Psoas muscle (tissue), 7 donors: ENCODE measurements at regions not wholly inside any gene's neighbourhood (a gene's known extent, or its start where the extent isn't known, plus 50 kb on each side); places are given as distances from the start of the nearest gene placed in this dataset.
A peak's percentile ranks its signal among the peaks of the same experiment; 100 is the strongest.

Experiments
- ATAC-seq, 4 donors: fragments of 200-7000 bp; cut with Tn5 transposase; one replicate each; pipeline ENCODE4 v1.9.1; 2020; ENCODE audit warnings: moderate library complexity in 3 of 4, mild to moderate bottlenecking in 2 of 4
- DNase-seq, 2 donors: peaks; one replicate each; pipeline ENCODE4 v3.0.0-alpha.2; 2020
- H3K27ac ChIP-seq: fragments of 200-600 bp; one replicate; pipeline ENCODE4 v1.8.0; 2022
- H3K27me3 ChIP-seq, 3 donors: fragments of 200-600 bp in 1 of 3; one replicate each; pipeline versions ENCODE4 v1.6.1 to v1.8.0; 2013 to 2022; ENCODE audit warnings: low read length in 2 of 3, mild to moderate bottlenecking in 2 of 3, moderate library complexity in 1 of 3; ENCODE audit not compliant: insufficient read depth in 3 of 3
- H3K36me3 ChIP-seq, 2 donors: fragments of 200-600 bp in 1 of 2; one replicate each; pipeline versions ENCODE4 v1.6.1 to v1.8.0; 2013 to 2022; ENCODE audit warnings: low read depth in 1 of 2, mild to moderate bottlenecking in 1 of 2, moderate library complexity in 1 of 2; ENCODE audit not compliant: insufficient read depth in 1 of 2
- H3K4me1 ChIP-seq: fragments of 200-600 bp; one replicate; pipeline ENCODE4 v1.8.0; 2022
- H3K4me3 ChIP-seq: fragments of 200-600 bp; one replicate; pipeline ENCODE4 v1.8.0; 2022; ENCODE audit warnings: mild to moderate bottlenecking
- H3K9me3 ChIP-seq: fragments of 200-600 bp; one replicate; pipeline ENCODE4 v1.8.0; 2022
- WGBS, 3 donors: extraction: QIAGEN DNeasy Blood & Tissue Kit; methylation state at CpG; one replicate each; pipeline versions ENCODE4 v1.1.6 to v1.1.7; 2013; 5-methylcytosine and 5-hydroxymethylcytosine counted together
- intact Hi-C, 2 donors: fragments of 100-400 bp; cut with DNase I; formaldehyde crosslinking; loops; one replicate each; pipeline versions ENCODE4 v1.11.0 to v1.14.2; 2022
- TF ChIP-seq, protein P1 (sequence below): fragments of 200-600 bp; IDR thresholded peaks from one replicate; pipeline ENCODE4 v1.8.0; 2022; ENCODE audit warnings: antibody characterized with exemption
- donor health status: healthy with polysubstance abuse.
- donor health status: DM: no; HTN: no; CAD: no; lungs with moderate emphysema.
- donor health status: Bipolar disorder and iron deficiency.
- donor health status: healthy.
- donor health status: DM: yes; HTN: yes; CAD: no.
- donor health status: DM: no; HTN: no; CAD: no.
- donor health status: DM: yes; HTN: yes; CAD: no.

GRCh38 chr15:77840991-77841775 is 208.5 kb upstream of the LINGO1 start:
- no peaks in the 10 kb centered on the region for H3K9me3 ChIP-seq
- H3K4me3 ChIP-seq = no peak overlapping the region
- no peak overlapping the region for H3K27ac ChIP-seq
- ATAC-seq (no peak), DNase-seq (no peak)
- no peaks in the 10 kb centered on the region for H3K4me1 ChIP-seq
- peaks cover 0 to 40% (median 0%) of the 10 kb centered on the region in 3 donors for H3K27me3 ChIP-seq
- WGBS, 3 donors = 61 to 69% (median 67%) methylated on average over 11 of the region's 11 CpGs
- no peaks in the 10 kb centered on the region for H3K36me3 ChIP-seq
- TF ChIP-seq, protein P1, sequence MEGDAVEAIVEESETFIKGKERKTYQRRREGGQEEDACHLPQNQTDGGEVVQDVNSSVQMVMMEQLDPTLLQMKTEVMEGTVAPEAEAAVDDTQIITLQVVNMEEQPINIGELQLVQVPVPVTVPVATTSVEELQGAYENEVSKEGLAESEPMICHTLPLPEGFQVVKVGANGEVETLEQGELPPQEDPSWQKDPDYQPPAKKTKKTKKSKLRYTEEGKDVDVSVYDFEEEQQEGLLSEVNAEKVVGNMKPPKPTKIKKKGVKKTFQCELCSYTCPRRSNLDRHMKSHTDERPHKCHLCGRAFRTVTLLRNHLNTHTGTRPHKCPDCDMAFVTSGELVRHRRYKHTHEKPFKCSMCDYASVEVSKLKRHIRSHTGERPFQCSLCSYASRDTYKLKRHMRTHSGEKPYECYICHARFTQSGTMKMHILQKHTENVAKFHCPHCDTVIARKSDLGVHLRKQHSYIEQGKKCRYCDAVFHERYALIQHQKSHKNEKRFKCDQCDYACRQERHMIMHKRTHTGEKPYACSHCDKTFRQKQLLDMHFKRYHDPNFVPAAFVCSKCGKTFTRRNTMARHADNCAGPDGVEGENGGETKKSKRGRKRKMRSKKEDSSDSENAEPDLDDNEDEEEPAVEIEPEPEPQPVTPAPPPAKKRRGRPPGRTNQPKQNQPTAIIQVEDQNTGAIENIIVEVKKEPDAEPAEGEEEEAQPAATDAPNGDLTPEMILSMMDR = no peak
- intact Hi-C loops = no loop called here

DNA sequence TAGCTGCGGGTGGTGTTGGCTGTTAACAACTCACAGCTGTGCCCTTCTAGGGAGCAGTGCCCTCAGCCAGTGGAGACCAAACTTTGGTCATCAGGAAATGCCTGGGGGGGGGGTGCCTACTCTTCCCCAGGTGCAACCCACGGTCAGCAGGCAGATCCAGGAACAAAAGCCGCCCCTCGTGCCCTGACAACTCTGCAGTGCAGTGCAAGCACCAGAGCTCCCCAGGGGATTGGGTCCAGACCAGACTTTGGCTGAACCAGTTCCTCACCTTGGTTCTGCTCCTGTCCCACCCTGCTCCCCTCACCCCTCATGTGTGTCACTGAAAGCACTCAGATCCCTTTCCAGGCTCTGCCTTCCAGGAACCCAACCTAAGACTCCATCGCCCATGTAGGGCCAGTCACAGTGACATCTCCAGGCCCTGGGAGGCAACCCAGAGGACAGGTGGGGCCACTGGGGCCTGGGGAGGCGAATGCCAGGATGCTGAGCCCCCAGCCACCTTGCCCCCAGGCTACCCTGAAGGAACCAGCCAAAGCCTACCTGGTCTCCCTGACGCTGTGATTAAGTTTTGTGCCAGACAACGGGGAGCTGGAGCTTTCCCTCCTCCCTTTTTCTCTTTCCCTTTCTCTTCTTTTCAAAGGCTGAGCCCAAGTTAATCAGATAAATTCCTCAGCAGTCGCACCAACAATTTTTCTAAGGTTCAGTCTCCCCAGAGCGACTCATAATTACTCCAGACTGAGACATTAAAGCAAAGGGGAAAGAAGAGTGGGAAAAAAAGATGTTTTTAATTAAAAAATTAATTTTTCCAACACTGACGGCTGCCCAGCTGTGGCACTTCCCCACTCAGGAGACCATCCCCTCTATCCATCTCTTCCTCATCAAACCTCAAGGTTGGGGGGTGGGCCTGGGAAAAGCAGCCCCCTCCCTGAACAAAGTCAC is 207.5 kb upstream of the LINGO1 start:
- Histone ChIP-seq H3K4me1 (no peaks in the 10 kb centered on the region), H3K36me3 (no peaks in the 10 kb centered on the region), H3K27me3 (peaks cover 0 to 36% (median 0%) of the 10 kb centered on the region in 3 donors), H3K9me3 (no peaks in the 10 kb centered on the region), H3K27ac (no peak overlapping the region), H3K4me3 (no peak overlapping the region)
- intact Hi-C loops = no loop called here
- WGBS, 3 donors = 59 to 71% (median 70%) methylated on average over 11 of the region's 11 CpGs
- no peak for ATAC-seq
- TF ChIP-seq, protein P1 = no peak
- peak in 1 of 2 donors; percentile 48 for DNase-seq

- intact Hi-C loops = no loop called here
- peaks cover 0 to 34% (median 0%) of the 10 kb centered on the region in 3 donors for H3K27me3 ChIP-seq
- no peaks in the 10 kb centered on the region for H3K9me3 ChIP-seq
- no peak overlapping the region for H3K27ac ChIP-seq
- TF ChIP-seq, protein P1 = no peak
- ATAC-seq (no peak), DNase-seq (peak in 1 of 2 donors; percentile 23)
- no peaks in the 10 kb centered on the region for H3K36me3 ChIP-seq
- H3K4me1 ChIP-seq = no peaks in the 10 kb centered on the region
- WGBS, 3 donors = 85 to 90% (median 87%) methylated on average over 7 to 8 of the region's 8 CpGs
- H3K4me3 ChIP-seq = no peak overlapping the region
Measured at GRCh38 chr15:77839456-77839855, 206.7 kb upstream of the LINGO1 start.

- intact Hi-C loops = no loop called here
- H3K4me1 ChIP-seq = no peaks in the 10 kb centered on the region
- H3K27me3 ChIP-seq = peaks cover 0 to 34% (median 0%) of the 10 kb centered on the region in 3 donors
- no peak overlapping the region for H3K4me3 ChIP-seq
- no peaks in the 10 kb centered on the region for H3K9me3 ChIP-seq
- no peaks in the 10 kb centered on the region for H3K36me3 ChIP-seq
- WGBS, 3 donors = 94 to 96% (median 95%) methylated on average over 4 of the region's 4 CpGs
- ATAC-seq (no peak), DNase-seq (peak in 1 of 2 donors; percentile 19)
- TF ChIP-seq, protein P1 = no peak
- H3K27ac ChIP-seq = no peak overlapping the region
Measured at GRCh38 chr15:77838595-77838994, 205.9 kb upstream of the LINGO1 start.
